ENCODE measurements at regions not wholly inside any gene's neighbourhood (a gene's known extent, or its start where the extent isn't known, plus 50 kb on each side); places are given as distances from the start of the nearest gene placed in this dataset.

GRCh38 chr13:91100944-91101343 lies 246.5 kb upstream of the MIR17HG start:
- DNase-seq = no peak

- DNase-seq = no peak
Measured at GRCh38 chr13:91101381-91101780, 246.1 kb upstream of the MIR17HG start.

GRCh38 chr13:91105270-91105669 lies 242.2 kb upstream of the MIR17HG start:
- no peak for DNase-seq

- no peak for DNase-seq
Measured at GRCh38 chr13:91106565-91106964, 240.9 kb upstream of the MIR17HG start.

GRCh38 chr13:91108315-91108714 lies 239.2 kb upstream of the MIR17HG start:
- DNase-seq = no peak

- peak; percentile 1 for DNase-seq
Measured at GRCh38 chr13:91111476-91112200, 235.8 kb upstream of the MIR17HG start.

- DNase-seq = no peak
Measured at GRCh38 chr13:91112201-91112923, 235.1 kb upstream of the MIR17HG start.

GRCh38 chr13:91112924-91113277 lies 234.6 kb upstream of the MIR17HG start:
- no peak for DNase-seq

- no peak for DNase-seq
Measured at GRCh38 chr13:91115776-91116175, 231.7 kb upstream of the MIR17HG start.

- DNase-seq = no peak
Measured at GRCh38 chr13:91117351-91117750, 230.1 kb upstream of the MIR17HG start.

- DNase-seq = no peak
Measured at GRCh38 chr13:91119643-91120042, 227.8 kb upstream of the MIR17HG start.

- DNase-seq = no peak
Measured at GRCh38 chr13:91122766-91123165, 224.7 kb upstream of the MIR17HG start.

- DNase-seq = no peak
Measured at GRCh38 chr13:91123456-91124127, 223.9 kb upstream of the MIR17HG start.

GRCh38 chr13:91126806-91127205 lies 220.7 kb upstream of the MIR17HG start:
- no peak for DNase-seq

GRCh38 chr13:91127995-91128394 lies 219.5 kb upstream of the MIR17HG start:
- DNase-seq = no peak

GRCh38 chr13:91132381-91132780 lies 215.1 kb upstream of the MIR17HG start:
- DNase-seq = no peak

- no peak for DNase-seq
Measured at GRCh38 chr13:91132786-91133185, 214.7 kb upstream of the MIR17HG start.

- DNase-seq = peak; percentile 65
Measured at GRCh38 chr13:91133941-91134802, 213.3 kb upstream of the MIR17HG start.

- DNase-seq = no peak
Measured at GRCh38 chr13:91134803-91135184, 212.7 kb upstream of the MIR17HG start.

GRCh38 chr13:91135376-91135775 lies 212.1 kb upstream of the MIR17HG start:
- DNase-seq = no peak

- no peak for DNase-seq
Measured at GRCh38 chr13:91135968-91136367, 211.5 kb upstream of the MIR17HG start.

GRCh38 chr13:91136806-91137205 lies 210.7 kb upstream of the MIR17HG start:
- DNase-seq = no peak

GRCh38 chr13:91139232-91139631 lies 208.3 kb upstream of the MIR17HG start:
- DNase-seq = no peak

All from DMS53 (cell line).